ENCODE measurements at regions not wholly inside any gene's neighbourhood (a gene's known extent, or its start where the extent isn't known, plus 50 kb on each side); places are given as distances from the start of the nearest gene placed in this dataset.
A peak's percentile ranks its signal among the peaks of the same experiment; 100 is the strongest.

GRCh38 chr20:40203032-40203431, 486.0 kb downstream of the MAFB start:
- no peak for DNase-seq

- no peak for DNase-seq
Observed at GRCh38 chr20:40197691-40198090, 491.3 kb downstream of the MAFB start.

GRCh38 chr20:40196846-40197436, 492.1 kb downstream of the MAFB start:
- no peak for DNase-seq

GRCh38 chr20:40195742-40196141, 493.3 kb downstream of the MAFB start:
- DNase-seq: no peak

GRCh38 chr20:40192529-40192928, 496.5 kb downstream of the MAFB start:
- no peak for DNase-seq

- DNase-seq: no peak
Observed at GRCh38 chr20:40192081-40192480, 497.0 kb downstream of the MAFB start.

GRCh38 chr20:40191573-40191972, 497.5 kb downstream of the MAFB start:
- DNase-seq: no peak

- no peak for DNase-seq
Observed at GRCh38 chr20:40189621-40190020, 499.4 kb downstream of the MAFB start.

GRCh38 chr20:40188319-40188718, 500.7 kb downstream of the MAFB start:
- no peak for DNase-seq

GRCh38 chr20:40186826-40187225, 502.2 kb downstream of the MAFB start:
- DNase-seq: no peak

GRCh38 chr20:40181676-40182075, 507.4 kb downstream of the MAFB start:
- no peak for DNase-seq

- no peak for DNase-seq
Observed at GRCh38 chr20:40176098-40176841, 512.8 kb downstream of the MAFB start.

- no peak for DNase-seq
Observed at GRCh38 chr20:40175296-40175695, 513.7 kb downstream of the MAFB start.

- no peak for DNase-seq
Observed at GRCh38 chr20:40173872-40174271, 515.2 kb downstream of the MAFB start.

- no peak for DNase-seq
Observed at GRCh38 chr20:40168981-40169620, 519.9 kb downstream of the MAFB start.

- no peak for DNase-seq
Observed at GRCh38 chr20:40161391-40161790, 527.6 kb downstream of the MAFB start.

GRCh38 chr20:40160097-40160550, 528.9 kb downstream of the MAFB start:
- no peak for DNase-seq

GRCh38 chr20:40159276-40159675, 529.8 kb downstream of the MAFB start:
- no peak for DNase-seq

- no peak for DNase-seq
Observed at GRCh38 chr20:40156600-40157317, 532.3 kb downstream of the MAFB start.

- DNase-seq: no peak
Observed at GRCh38 chr20:40154514-40154913, 534.5 kb downstream of the MAFB start.

- DNase-seq: no peak
Observed at GRCh38 chr20:40148886-40149285, 540.1 kb downstream of the MAFB start.

- DNase-seq: no peak
Observed at GRCh38 chr20:40146071-40146470, 543.0 kb downstream of the MAFB start.

GRCh38 chr20:40144581-40144980, 544.5 kb downstream of the MAFB start:
- DNase-seq: peak; percentile 62

GRCh38 chr20:40134176-40134575, 554.9 kb downstream of the MAFB start:
- no peak for DNase-seq

Data from NCI-H1417 treated with DMSO at 0.1 percent for 48 hours (cell line).